ENCODE measurements at regions not wholly inside any gene's neighbourhood (a gene's known extent, or its start where the extent isn't known, plus 50 kb on each side); places are given as distances from the start of the nearest gene placed in this dataset.

GRCh38 chr6:168908166-168908565 is 345.5 kb downstream of the THBS2 start:
- BruUV-seq (replicated peaks), result no TSS peak
- peak; percentile 58 for DNase-seq (ENCODE audit: unreplicated experiment)
- ChIA-PET POLR2A (no interaction called here), CTCF (no interaction called here)
- intact Hi-C loops (cut with micrococcal nuclease), result no loop called here
- Mint-ChIP-seq H3K4me1 (ENCODE audit: insufficient read depth, unreplicated experiment) (peaks cover 6% of the 10 kb centered on the region), H3K36me3 (ENCODE audit: insufficient read depth, unreplicated experiment) (no peaks in the 10 kb centered on the region), H3K9me3 (ENCODE audit: unreplicated experiment) (no peaks in the 10 kb centered on the region), H3K27me3 (ENCODE audit: insufficient read depth, unreplicated experiment) (peaks cover 22% of the 10 kb centered on the region), H3K4me3 (ENCODE audit: unreplicated experiment) (no peak overlapping the region), H3K27ac (ENCODE audit: low read depth, unreplicated experiment) (no peak overlapping the region)
- TF ChIP-seq, protein P1, sequence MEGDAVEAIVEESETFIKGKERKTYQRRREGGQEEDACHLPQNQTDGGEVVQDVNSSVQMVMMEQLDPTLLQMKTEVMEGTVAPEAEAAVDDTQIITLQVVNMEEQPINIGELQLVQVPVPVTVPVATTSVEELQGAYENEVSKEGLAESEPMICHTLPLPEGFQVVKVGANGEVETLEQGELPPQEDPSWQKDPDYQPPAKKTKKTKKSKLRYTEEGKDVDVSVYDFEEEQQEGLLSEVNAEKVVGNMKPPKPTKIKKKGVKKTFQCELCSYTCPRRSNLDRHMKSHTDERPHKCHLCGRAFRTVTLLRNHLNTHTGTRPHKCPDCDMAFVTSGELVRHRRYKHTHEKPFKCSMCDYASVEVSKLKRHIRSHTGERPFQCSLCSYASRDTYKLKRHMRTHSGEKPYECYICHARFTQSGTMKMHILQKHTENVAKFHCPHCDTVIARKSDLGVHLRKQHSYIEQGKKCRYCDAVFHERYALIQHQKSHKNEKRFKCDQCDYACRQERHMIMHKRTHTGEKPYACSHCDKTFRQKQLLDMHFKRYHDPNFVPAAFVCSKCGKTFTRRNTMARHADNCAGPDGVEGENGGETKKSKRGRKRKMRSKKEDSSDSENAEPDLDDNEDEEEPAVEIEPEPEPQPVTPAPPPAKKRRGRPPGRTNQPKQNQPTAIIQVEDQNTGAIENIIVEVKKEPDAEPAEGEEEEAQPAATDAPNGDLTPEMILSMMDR (IDR thresholded peaks at IDR 0.05; ENCODE audit: unreplicated experiment), result no peak

- Mint-ChIP-seq H3K36me3 (ENCODE audit: insufficient read depth, unreplicated experiment) (no peaks in the 10 kb centered on the region), H3K27me3 (ENCODE audit: insufficient read depth, unreplicated experiment) (peaks cover 11% of the 10 kb centered on the region), H3K27ac (ENCODE audit: low read depth, unreplicated experiment) (no peak overlapping the region), H3K4me1 (ENCODE audit: insufficient read depth, unreplicated experiment) (peaks cover 6% of the 10 kb centered on the region), H3K9me3 (ENCODE audit: unreplicated experiment) (no peaks in the 10 kb centered on the region), H3K4me3 (ENCODE audit: unreplicated experiment) (no peak overlapping the region)
- no TSS peak for BruUV-seq (replicated peaks)
- no peak for DNase-seq (ENCODE audit: unreplicated experiment)
- intact Hi-C loops (cut with micrococcal nuclease), result no loop called here
- TF ChIP-seq, protein P1 (IDR thresholded peaks at IDR 0.05; ENCODE audit: unreplicated experiment), result no peak
- POLR2A ChIA-PET, result no interaction called here
- CTCF ChIA-PET, result interaction anchor here (0.6 kb wide), 1 partner anchor 50 kb away, joined by 3 read pairs; no protein-coding TSS in a partner anchor
These were observed 347.3 kb downstream of the THBS2 start for GRCh38 chr6:168906391-168906790.

GRCh38 chr6:168905451-168906090 is 348.1 kb downstream of the THBS2 start:
- no peaks in the 10 kb centered on the region for H3K36me3 Mint-ChIP-seq (ENCODE audit: insufficient read depth, unreplicated experiment)
- no TSS peak for BruUV-seq (replicated peaks)
- TF ChIP-seq, protein P1 (IDR thresholded peaks at IDR 0.05; ENCODE audit: unreplicated experiment), result no peak
- ChIA-PET POLR2A (no interaction called here), CTCF (no interaction called here)
- intact Hi-C loops (cut with micrococcal nuclease), result no loop called here
- H3K27ac Mint-ChIP-seq (ENCODE audit: low read depth, unreplicated experiment), result no peak overlapping the region
- no peak overlapping the region for H3K4me3 Mint-ChIP-seq (ENCODE audit: unreplicated experiment)
- peak; percentile 39 for DNase-seq (ENCODE audit: unreplicated experiment)
- peaks cover 6% of the 10 kb centered on the region for H3K4me1 Mint-ChIP-seq (ENCODE audit: insufficient read depth, unreplicated experiment)
- no peaks in the 10 kb centered on the region for H3K9me3 Mint-ChIP-seq (ENCODE audit: unreplicated experiment)
- H3K27me3 Mint-ChIP-seq (ENCODE audit: insufficient read depth, unreplicated experiment), result peaks cover 12% of the 10 kb centered on the region

GRCh38 chr6:168903613-168904345 is 349.9 kb downstream of the THBS2 start:
- H3K4me3 Mint-ChIP-seq (ENCODE audit: unreplicated experiment), result no peak overlapping the region
- no peaks in the 10 kb centered on the region for H3K9me3 Mint-ChIP-seq (ENCODE audit: unreplicated experiment)
- peaks cover 30% of the 10 kb centered on the region for H3K27me3 Mint-ChIP-seq (ENCODE audit: insufficient read depth, unreplicated experiment)
- no peak for DNase-seq (ENCODE audit: unreplicated experiment)
- POLR2A ChIA-PET, result interaction anchor here (1.3 kb wide), 1 partner anchor 16 kb away, joined by 3 read pairs; no protein-coding TSS in a partner anchor
- H3K27ac Mint-ChIP-seq (ENCODE audit: low read depth, unreplicated experiment), result no peak overlapping the region
- no peaks in the 10 kb centered on the region for H3K36me3 Mint-ChIP-seq (ENCODE audit: insufficient read depth, unreplicated experiment)
- intact Hi-C loops (cut with micrococcal nuclease), result no loop called here
- BruUV-seq (replicated peaks), result no TSS peak
- CTCF ChIA-PET, result interaction anchor here (0.8 to 1.9 kb wide), 3 partner anchors 9 to 54 kb away, joined by 3 to 7 read pairs (median 4); no protein-coding TSS in a partner anchor
- TF ChIP-seq, protein P1 (IDR thresholded peaks at IDR 0.05; ENCODE audit: unreplicated experiment), result no peak
- peaks cover 6% of the 10 kb centered on the region for H3K4me1 Mint-ChIP-seq (ENCODE audit: insufficient read depth, unreplicated experiment)

All from MCF 10A (cell line).